C4-2B (cell line): ENCODE measurements at regions not wholly inside any gene's neighbourhood (a gene's known extent, or its start where the extent isn't known, plus 50 kb on each side); places are given as distances from the start of the nearest gene placed in this dataset.

ENCODE experiments used
- ZFX ChIP-seq: fragments of 450-650 bp; IDR thresholded peaks from 2 replicates; pipeline ENCODE4 v1.6.1; 2017
- TF ChIP-seq, protein P1 (sequence below): fragments of 450-650 bp; conservative IDR thresholded peaks from 2 replicates; pipeline ENCODE4 v1.5.1; 2017; ENCODE audit warnings: mild to moderate bottlenecking

DNA sequence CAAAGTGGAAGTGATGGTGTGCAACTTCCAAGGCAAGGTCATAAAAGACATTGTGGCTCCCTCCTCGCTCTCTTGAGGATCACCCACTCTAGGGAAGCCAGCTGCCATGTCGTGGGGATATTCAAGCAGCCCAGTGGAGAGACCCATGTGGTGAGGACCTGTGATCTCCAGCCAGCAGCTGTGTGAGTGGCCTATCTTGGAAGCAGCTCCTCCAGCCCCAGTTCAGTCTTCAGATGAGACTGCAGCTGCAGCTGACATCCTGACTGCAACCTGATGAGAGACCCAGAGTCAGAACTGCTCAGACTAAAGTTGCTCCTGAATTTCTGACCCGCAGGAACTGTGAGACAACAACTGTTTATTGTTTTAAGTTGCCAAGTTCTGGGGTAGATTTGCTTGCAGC is 86.4 kb upstream of the GRK3 start:
- TF ChIP-seq, protein P1, sequence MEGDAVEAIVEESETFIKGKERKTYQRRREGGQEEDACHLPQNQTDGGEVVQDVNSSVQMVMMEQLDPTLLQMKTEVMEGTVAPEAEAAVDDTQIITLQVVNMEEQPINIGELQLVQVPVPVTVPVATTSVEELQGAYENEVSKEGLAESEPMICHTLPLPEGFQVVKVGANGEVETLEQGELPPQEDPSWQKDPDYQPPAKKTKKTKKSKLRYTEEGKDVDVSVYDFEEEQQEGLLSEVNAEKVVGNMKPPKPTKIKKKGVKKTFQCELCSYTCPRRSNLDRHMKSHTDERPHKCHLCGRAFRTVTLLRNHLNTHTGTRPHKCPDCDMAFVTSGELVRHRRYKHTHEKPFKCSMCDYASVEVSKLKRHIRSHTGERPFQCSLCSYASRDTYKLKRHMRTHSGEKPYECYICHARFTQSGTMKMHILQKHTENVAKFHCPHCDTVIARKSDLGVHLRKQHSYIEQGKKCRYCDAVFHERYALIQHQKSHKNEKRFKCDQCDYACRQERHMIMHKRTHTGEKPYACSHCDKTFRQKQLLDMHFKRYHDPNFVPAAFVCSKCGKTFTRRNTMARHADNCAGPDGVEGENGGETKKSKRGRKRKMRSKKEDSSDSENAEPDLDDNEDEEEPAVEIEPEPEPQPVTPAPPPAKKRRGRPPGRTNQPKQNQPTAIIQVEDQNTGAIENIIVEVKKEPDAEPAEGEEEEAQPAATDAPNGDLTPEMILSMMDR, result no peak
- TF ChIP-seq ZFX, result no peak
